ENCODE measurements at regions not wholly inside any gene's neighbourhood (a gene's known extent, or its start where the extent isn't known, plus 50 kb on each side); places are given as distances from the start of the nearest gene placed in this dataset.

GRCh38 chr10:78579995-78580394, 488.8 kb upstream of the ZMIZ1 start:
- TF ChIP-seq USF1 (IDR thresholded peaks at IDR 0.05; ENCODE audit: borderline replicate concordance, low read depth) = no peak
- no peak for TF ChIP-seq NRF1 (IDR thresholded peaks at IDR 0.05; ENCODE audit: low read depth, low read length)
- TF ChIP-seq RAD21 (IDR thresholded peaks at IDR 0.05; ENCODE audit: low read length) = no peak
- TF ChIP-seq REST (IDR thresholded peaks at IDR 0.05; ENCODE audit: low read depth, low read length) = no peak
- TF ChIP-seq TEAD4 (IDR thresholded peaks at IDR 0.05; ENCODE audit: borderline replicate concordance, insufficient read depth) = no peak
- no peak for TF ChIP-seq NFIC (IDR thresholded peaks at IDR 0.05; ENCODE audit: borderline replicate concordance)
- no peak for TF ChIP-seq YY1 (IDR thresholded peaks at IDR 0.05; ENCODE audit: low read depth)
- TF ChIP-seq PBX3 (IDR thresholded peaks at IDR 0.05) = no peak
- no peak for TF ChIP-seq SMC3 (IDR thresholded peaks at IDR 0.05; ENCODE audit: low read depth, low read length)
- TF ChIP-seq FOXM1 (IDR thresholded peaks at IDR 0.05; ENCODE audit: low read depth) = no peak
- no peak for TF ChIP-seq FOXJ3 (CRISPR knock-in tag; IDR thresholded peaks at IDR 0.05)
- TF ChIP-seq RXRA (IDR thresholded peaks at IDR 0.05; ENCODE audit: borderline replicate concordance, low read depth) = no peak
- TF ChIP-seq FOSL2 (IDR thresholded peaks at IDR 0.05; ENCODE audit: borderline replicate concordance, low read depth) = no peak
- no peak for TF ChIP-seq GATA2 (CRISPR knock-in tag; IDR thresholded peaks at IDR 0.05)
- no peak for TF ChIP-seq RFX5 (IDR thresholded peaks at IDR 0.05; ENCODE audit: low read length)
- TF ChIP-seq MAX (IDR thresholded peaks at IDR 0.05; ENCODE audit: low read depth) = no peak
- ChIA-PET CTCF (interaction anchor here (0.8 to 1.2 kb wide), 3 partner anchors 10 to 533 kb away, joined by 3 read pairs; no protein-coding TSS in a partner anchor), POLR2A (interaction anchor here (0.7 kb wide), 1 partner anchor 305 kb away, joined by 4 read pairs; no protein-coding TSS in a partner anchor)
- Histone ChIP-seq H4K20me1 (ENCODE audit: insufficient read depth) (no peaks in the 10 kb centered on the region), H3K27me3 (ENCODE audit: insufficient read depth) (no peaks in the 10 kb centered on the region), H3K9me2 (no peaks in the 10 kb centered on the region), H2AFZ (ENCODE audit: low read depth) (no peak overlapping the region), H3K36me3 (replicated peaks in 1 of 2; ENCODE audit: control insufficient read depth in 1 of 2, insufficient read depth in 2 of 2, low read length in 1 of 2) (no peaks in the 10 kb centered on the region), H3K9me3 (no peaks in the 10 kb centered on the region), H3F3A (replicated peaks; ENCODE audit: insufficient read depth) (no peaks in the 10 kb centered on the region), H3K4me1 (ENCODE audit: control insufficient read depth in 1 of 2, insufficient read depth in 2 of 2, low read depth in 1 of 2, low read length in 1 of 2) (peaks cover 0 to 45% of the 10 kb centered on the region in 2 experiments; a peak in 2 of 4 replicates), H3K4me2 (no peak overlapping the region), H3K27ac (ENCODE audit: low read depth in 2 of 2, low read length in 1 of 2) (peak overlapping the region in 1 of 2 experiments; percentile 83; a peak in 2 of 4 replicates), H3K4me3 (ENCODE audit: low read depth in 2 of 2, low read length in 1 of 2) (no peak overlapping the region), H3K79me2 (ENCODE audit: insufficient read depth) (no peaks in the 10 kb centered on the region), H3K9ac (no peak overlapping the region)
- WGBS (ENCODE audit: low lambda C conversion rate) = 75% methylated on average over 4 of the region's 4 CpGs
- peak; percentile 52 for DNase-seq
